GM12878 (cell line): ENCODE measurements at regions not wholly inside any gene's neighbourhood (a gene's known extent, or its start where the extent isn't known, plus 50 kb on each side); places are given as distances from the start of the nearest gene placed in this dataset.

Experiments
- ATAC-seq: fragments of 200-7000 bp; cut with Tn5 transposase; 3 replicates; pipeline ENCODE4 v1.9.1; 2020; ENCODE audit warnings: mild to moderate bottlenecking, moderate library complexity
- BruUV-seq: library from RNA; stranded (reverse); fragments of 400-500 nt; replicated peaks from 2 replicates; lab custom pipeline; 2021; lab: Mats Ljungman, UMichigan
- CTCF ChIA-PET: fragments of 300-600 bp; sonication (Branson Sonifier 250); formaldehyde crosslinking; extraction: SDS; loops from one replicate; lab custom pipeline; 2021; ENCODE audit warnings: inconsistent platforms; lab: Yijun Ruan, JAX
- POLR2A ChIA-PET: fragments of 350-600 bp; formaldehyde crosslinking; extraction: SDS; loops from one replicate; lab custom pipeline; 2021; ENCODE audit warnings: inconsistent platforms; lab: Charles Lee
- RAD21 ChIA-PET: fragments of 300-600 bp; sonication (Branson Sonifier 250); formaldehyde crosslinking; loops from one replicate; lab custom pipeline; 2023; ENCODE audit warnings: antibody characterized with exemption; ENCODE audit not compliant: unreplicated experiment; lab: Charles Lee
- SMC1A ChIA-PET: fragments of 300-600 bp; sonication (Branson Sonifier 250); formaldehyde crosslinking; loops from one replicate; lab custom pipeline; 2023; ENCODE audit not compliant: unreplicated experiment, uncharacterized antibody; lab: Charles Lee
- DNase-seq: peaks from one replicate; pipeline ENCODE4 v3.0.0-alpha.2; 2011; ENCODE audit warnings: low read depth, low spot score
- FAIRE-seq: peaks from 3 replicates; lab custom pipeline; 2011; peaks lifted over from hg19 to GRCh38; lab: Jason Lieb, UNC
- H2AFZ ChIP-seq: 2 replicates; pipeline ENCODE4 v1.6.0; 2011; ENCODE audit warnings: low read depth, low read length, control low read depth; ENCODE audit not compliant: control insufficient read depth
- H3K27ac ChIP-seq: 2 replicates; pipeline ENCODE4 v1.5.1; 2011; ENCODE audit warnings: control low read depth; ENCODE audit not compliant: control insufficient read depth, insufficient read depth
- H3K27me3 ChIP-seq, 2 experiments: replicated peaks in 1 of 2; 2 replicates each; pipeline versions ENCODE4 v1.6.0 to v1.6.1; 2011; ENCODE audit warnings: low read length in 1 of 2; ENCODE audit not compliant: control insufficient read depth in 2 of 2, insufficient read depth in 2 of 2
- H3K36me3 ChIP-seq, 2 experiments: 2 replicates each; pipeline ENCODE4 v1.5.1; 2011; ENCODE audit warnings: low read length in 1 of 2; ENCODE audit not compliant: control insufficient read depth in 2 of 2, insufficient read depth in 2 of 2
- H3K4me1 ChIP-seq: 2 replicates; pipeline ENCODE4 v1.6.1; 2011; ENCODE audit warnings: mild to moderate bottlenecking, low read length, moderate library complexity, mixed read lengths; ENCODE audit not compliant: control insufficient read depth, insufficient read depth
- H3K4me2 ChIP-seq: 2 replicates; pipeline ENCODE4 v1.6.0; 2011; ENCODE audit warnings: control low read depth; ENCODE audit not compliant: control insufficient read depth, insufficient read depth
- H3K4me3 ChIP-seq: fragments of 200-600 bp; sonication (generic); 2 replicates; pipeline ENCODE4 v1.5.1; 2016
- H3K79me2 ChIP-seq: 2 replicates; pipeline ENCODE4 v1.6.0; 2011; ENCODE audit warnings: low read length; ENCODE audit not compliant: control insufficient read depth, insufficient read depth
- H3K9ac ChIP-seq: 2 replicates; pipeline ENCODE4 v1.8.0; 2011; ENCODE audit warnings: low read length, control low read depth, mixed read lengths; ENCODE audit not compliant: control insufficient read depth, insufficient read depth
- H3K9me3 ChIP-seq: replicated peaks from 3 replicates; pipeline ENCODE4 v1.5.1; 2011; ENCODE audit warnings: mild to moderate bottlenecking, low read length; ENCODE audit not compliant: control insufficient read depth, insufficient read depth
- H4K20me1 ChIP-seq: 2 replicates; pipeline ENCODE4 v1.6.0; 2011; ENCODE audit not compliant: control insufficient read depth, insufficient read depth
- CHD2 ChIP-seq: IDR thresholded peaks from 2 replicates; pipeline ENCODE4 v1.6.1; 2011; ENCODE audit warnings: low read depth, low read length, improper control_type of control experiment, borderline replicate concordance
- ELK1 ChIP-seq: IDR thresholded peaks from 2 replicates; pipeline ENCODE4 v1.6.1; 2012; ENCODE audit warnings: low read depth, low read length, improper control_type of control experiment
- HDGF ChIP-seq: fragments of 450-650 bp; IDR thresholded peaks from 2 replicates; pipeline ENCODE4 v1.6.1; 2016; ENCODE audit warnings: antibody characterized with exemption
- JUNB ChIP-seq: IDR thresholded peaks from 2 replicates; pipeline ENCODE4 v1.6.1; 2016; ENCODE audit warnings: antibody characterized with exemption, mild to moderate bottlenecking
- MLLT1 ChIP-seq: fragments of 450-650 bp; IDR thresholded peaks from 2 replicates; pipeline ENCODE4 v1.6.1; 2016; ENCODE audit warnings: mild to moderate bottlenecking
- NBN ChIP-seq: fragments of 450-650 bp; IDR thresholded peaks from 2 replicates; pipeline ENCODE4 v1.6.1; 2016
- NFYB ChIP-seq: IDR thresholded peaks from 2 replicates; pipeline ENCODE4 v1.6.1; 2011; ENCODE audit warnings: low read depth, mild to moderate bottlenecking, low read length, improper control_type of control experiment, moderate library complexity; ENCODE audit not compliant: insufficient read depth
- PML ChIP-seq: IDR thresholded peaks from 2 replicates; pipeline ENCODE4 v1.6.1; 2012; ENCODE audit warnings: low read length, inconsistent platforms
- RUNX3 ChIP-seq: IDR thresholded peaks from 2 replicates; pipeline ENCODE4 v1.6.1; 2012; ENCODE audit warnings: low read length, inconsistent platforms
- SMAD1 ChIP-seq: fragments of 450-650 bp; IDR thresholded peaks from 2 replicates; pipeline ENCODE4 v1.6.1; 2018; ENCODE audit warnings: mild to moderate bottlenecking, low read depth; ENCODE audit not compliant: partially characterized antibody
- SPI1 ChIP-seq: IDR thresholded peaks from 2 replicates; pipeline ENCODE4 v1.6.1; 2011; ENCODE audit warnings: low read depth, mild to moderate bottlenecking, low read length, moderate library complexity, borderline replicate concordance; ENCODE audit not compliant: insufficient read depth
- WRNIP1 ChIP-seq: IDR thresholded peaks from 2 replicates; pipeline ENCODE4 v1.6.1; 2011; ENCODE audit warnings: low read depth, low read length, improper control_type of control experiment, borderline replicate concordance
- WGBS: methylation state at CpG from one replicate; pipeline ENCODE4 v1.1.6; 2016; ENCODE audit warnings: low lambda C conversion rate; ENCODE audit not compliant: insufficient replicate concordance, insufficient coverage; ENCODE audit errors: missing lambda C conversion rate; 5-methylcytosine and 5-hydroxymethylcytosine counted together
- in situ Hi-C: fragments of 300-500 bp; cut with MboI; formaldehyde crosslinking; loops from 9 replicates; pipeline ENCODE4 v1.14.3; 2018; ENCODE audit warnings: mixed read lengths
- intact Hi-C: fragments of 100-400 bp; cut with micrococcal nuclease; formaldehyde crosslinking; loops from one replicate; pipeline ENCODE4 v1.14.2; 2022; ENCODE audit not compliant: unreplicated experiment
- TF ChIP-seq, protein P1 (sequence below): IDR thresholded peaks from 2 replicates; pipeline ENCODE4 v1.6.1; 2011; ENCODE audit warnings: low read depth, mild to moderate bottlenecking, low read length, moderate library complexity, borderline replicate concordance; ENCODE audit errors: extremely low read depth
- TF ChIP-seq, protein P2 (sequence below): fragments of 450-650 bp; IDR thresholded peaks from 2 replicates; pipeline ENCODE4 v1.6.1; 2016; ENCODE audit warnings: mild to moderate bottlenecking, moderate library complexity, borderline replicate concordance

DNA sequence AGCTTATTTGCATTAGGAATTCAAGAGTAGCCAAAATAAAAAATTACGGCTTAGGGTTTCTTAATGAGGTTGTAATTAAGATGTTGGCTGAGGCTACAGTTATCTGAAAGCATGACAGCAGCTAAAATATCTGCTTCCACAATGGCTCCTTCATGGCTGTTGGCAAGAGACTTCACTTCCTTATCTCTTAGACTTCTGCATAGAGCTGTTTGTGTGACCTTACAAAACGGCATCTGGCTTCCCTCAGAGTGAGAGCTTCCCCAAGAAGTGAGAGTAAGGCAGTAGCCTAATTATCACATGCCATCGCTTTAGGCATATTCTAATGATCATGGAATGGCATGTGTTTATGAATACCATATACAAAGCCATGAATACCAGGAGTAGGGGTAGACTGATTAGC, 57.6 kb downstream of the CCDC59 start:
- Histone ChIP-seq H4K20me1 (no peaks in the 10 kb centered on the region), H3K9me3 (no peaks in the 10 kb centered on the region), H3K36me3 (no peaks in the 10 kb centered on the region), H2AFZ (no peak overlapping the region), H3K4me3 (no peak overlapping the region), H3K27me3 (no peaks in the 10 kb centered on the region), H3K27ac (no peak overlapping the region), H3K9ac (no peak overlapping the region), H3K4me2 (no peak overlapping the region), H3K4me1 (no peaks in the 10 kb centered on the region), H3K79me2 (no peaks in the 10 kb centered on the region)
- intact Hi-C loops: no loop called here
- in situ Hi-C loops: no loop called here
- no peak for FAIRE-seq
- ChIA-PET CTCF (no interaction called here), POLR2A (no interaction called here), SMC1A (no interaction called here), RAD21 (no interaction called here)
- no TSS peak for BruUV-seq
- no peak for DNase-seq
- no peak for ATAC-seq
- TF ChIP-seq JUNB (no peak), WRNIP1 (no peak), HDGF (no peak), SPI1 (no peak), RUNX3 (no peak), NBN (no peak), PML (no peak), ELK1 (no peak), MLLT1 (no peak), NFYB (no peak), SMAD1 (no peak), CHD2 (no peak)
- TF ChIP-seq, protein P1, sequence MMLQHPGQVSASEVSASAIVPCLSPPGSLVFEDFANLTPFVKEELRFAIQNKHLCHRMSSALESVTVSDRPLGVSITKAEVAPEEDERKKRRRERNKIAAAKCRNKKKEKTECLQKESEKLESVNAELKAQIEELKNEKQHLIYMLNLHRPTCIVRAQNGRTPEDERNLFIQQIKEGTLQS: no peak
- TF ChIP-seq, protein P2, sequence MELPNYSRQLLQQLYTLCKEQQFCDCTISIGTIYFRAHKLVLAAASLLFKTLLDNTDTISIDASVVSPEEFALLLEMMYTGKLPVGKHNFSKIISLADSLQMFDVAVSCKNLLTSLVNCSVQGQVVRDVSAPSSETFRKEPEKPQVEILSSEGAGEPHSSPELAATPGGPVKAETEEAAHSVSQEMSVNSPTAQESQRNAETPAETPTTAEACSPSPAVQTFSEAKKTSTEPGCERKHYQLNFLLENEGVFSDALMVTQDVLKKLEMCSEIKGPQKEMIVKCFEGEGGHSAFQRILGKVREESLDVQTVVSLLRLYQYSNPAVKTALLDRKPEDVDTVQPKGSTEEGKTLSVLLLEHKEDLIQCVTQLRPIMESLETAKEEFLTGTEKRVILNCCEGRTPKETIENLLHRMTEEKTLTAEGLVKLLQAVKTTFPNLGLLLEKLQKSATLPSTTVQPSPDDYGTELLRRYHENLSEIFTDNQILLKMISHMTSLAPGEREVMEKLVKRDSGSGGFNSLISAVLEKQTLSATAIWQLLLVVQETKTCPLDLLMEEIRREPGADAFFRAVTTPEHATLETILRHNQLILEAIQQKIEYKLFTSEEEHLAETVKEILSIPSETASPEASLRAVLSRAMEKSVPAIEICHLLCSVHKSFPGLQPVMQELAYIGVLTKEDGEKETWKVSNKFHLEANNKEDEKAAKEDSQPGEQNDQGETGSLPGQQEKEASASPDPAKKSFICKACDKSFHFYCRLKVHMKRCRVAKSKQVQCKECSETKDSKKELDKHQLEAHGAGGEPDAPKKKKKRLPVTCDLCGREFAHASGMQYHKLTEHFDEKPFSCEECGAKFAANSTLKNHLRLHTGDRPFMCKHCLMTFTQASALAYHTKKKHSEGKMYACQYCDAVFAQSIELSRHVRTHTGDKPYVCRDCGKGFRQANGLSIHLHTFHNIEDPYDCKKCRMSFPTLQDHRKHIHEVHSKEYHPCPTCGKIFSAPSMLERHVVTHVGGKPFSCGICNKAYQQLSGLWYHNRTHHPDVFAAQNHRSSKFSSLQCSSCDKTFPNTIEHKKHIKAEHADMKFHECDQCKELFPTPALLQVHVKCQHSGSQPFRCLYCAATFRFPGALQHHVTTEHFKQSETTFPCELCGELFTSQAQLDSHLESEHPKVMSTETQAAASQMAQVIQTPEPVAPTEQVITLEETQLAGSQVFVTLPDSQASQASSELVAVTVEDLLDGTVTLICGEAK: no peak
- 44% methylated on average over 3 of the region's 3 CpGs for WGBS
